HEK293 (cell line): ENCODE measurements at regions not wholly inside any gene's neighbourhood (a gene's known extent, or its start where the extent isn't known, plus 50 kb on each side); places are given as distances from the start of the nearest gene placed in this dataset.

ENCODE experiments used
- ZBTB1 ChIP-seq: fragments of 450-650 bp; formaldehyde crosslinking; IDR thresholded peaks from 2 replicates; pipeline ENCODE4 v1.5.1; 2016; ENCODE audit warnings: missing biosample characterization, missing genetic modification characterization
- ZNF138 ChIP-seq: fragments of 450-650 bp; formaldehyde crosslinking; IDR thresholded peaks from 2 replicates; pipeline ENCODE4 v1.5.1; 2016; ENCODE audit warnings: missing biosample characterization, missing genetic modification characterization, borderline replicate concordance
- ZNF211 ChIP-seq: fragments of 450-650 bp; formaldehyde crosslinking; IDR thresholded peaks from 2 replicates; pipeline ENCODE4 v1.5.1; 2016; ENCODE audit warnings: low read depth, missing biosample characterization, missing genetic modification characterization
- ZNF692 ChIP-seq: fragments of 450-650 bp; formaldehyde crosslinking; IDR thresholded peaks from 2 replicates; pipeline ENCODE4 v1.5.1; 2016; ENCODE audit warnings: missing biosample characterization, missing genetic modification characterization
- ZSCAN23 ChIP-seq: fragments of 450-650 bp; formaldehyde crosslinking; IDR thresholded peaks from 2 replicates; pipeline ENCODE4 v1.5.1; 2016; ENCODE audit warnings: missing biosample characterization, missing genetic modification characterization
- TF ChIP-seq, protein P1 (sequence below): fragments of 450-650 bp; formaldehyde crosslinking; IDR thresholded peaks from 2 replicates; pipeline ENCODE4 v1.5.1; 2016; ENCODE audit warnings: missing biosample characterization, missing genetic modification characterization

DNA sequence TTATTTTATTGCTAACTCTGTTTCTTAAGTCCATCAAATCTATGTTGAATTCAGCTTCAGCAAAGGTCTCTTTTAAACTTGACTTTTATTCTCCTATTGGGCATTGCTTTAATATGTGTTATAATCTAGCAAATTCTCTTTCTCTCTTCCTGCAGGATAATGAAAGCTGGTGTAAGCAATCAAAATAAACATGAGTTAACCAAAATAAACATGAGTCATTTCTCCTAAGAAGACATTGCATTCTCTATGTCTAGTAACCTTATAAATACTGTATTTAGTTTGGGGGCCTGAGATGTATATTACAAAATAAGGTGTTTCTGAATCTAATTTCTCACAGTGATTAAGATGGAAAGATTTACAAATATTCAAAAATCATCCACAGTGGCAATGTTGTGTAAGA lies 739.1 kb upstream of the ATXN7L3B start:
- TF ChIP-seq, protein P1, sequence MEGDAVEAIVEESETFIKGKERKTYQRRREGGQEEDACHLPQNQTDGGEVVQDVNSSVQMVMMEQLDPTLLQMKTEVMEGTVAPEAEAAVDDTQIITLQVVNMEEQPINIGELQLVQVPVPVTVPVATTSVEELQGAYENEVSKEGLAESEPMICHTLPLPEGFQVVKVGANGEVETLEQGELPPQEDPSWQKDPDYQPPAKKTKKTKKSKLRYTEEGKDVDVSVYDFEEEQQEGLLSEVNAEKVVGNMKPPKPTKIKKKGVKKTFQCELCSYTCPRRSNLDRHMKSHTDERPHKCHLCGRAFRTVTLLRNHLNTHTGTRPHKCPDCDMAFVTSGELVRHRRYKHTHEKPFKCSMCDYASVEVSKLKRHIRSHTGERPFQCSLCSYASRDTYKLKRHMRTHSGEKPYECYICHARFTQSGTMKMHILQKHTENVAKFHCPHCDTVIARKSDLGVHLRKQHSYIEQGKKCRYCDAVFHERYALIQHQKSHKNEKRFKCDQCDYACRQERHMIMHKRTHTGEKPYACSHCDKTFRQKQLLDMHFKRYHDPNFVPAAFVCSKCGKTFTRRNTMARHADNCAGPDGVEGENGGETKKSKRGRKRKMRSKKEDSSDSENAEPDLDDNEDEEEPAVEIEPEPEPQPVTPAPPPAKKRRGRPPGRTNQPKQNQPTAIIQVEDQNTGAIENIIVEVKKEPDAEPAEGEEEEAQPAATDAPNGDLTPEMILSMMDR (tag by site-specific recombination): no peak
- TF ChIP-seq ZNF138 (no peak), ZBTB1 (tag by site-specific recombination) (no peak), ZNF211 (tag by site-specific recombination) (no peak), ZSCAN23 (no peak), ZNF692 (no peak)
